K562 (cell line): ENCODE measurements at regions not wholly inside any gene's neighbourhood (a gene's known extent, or its start where the extent isn't known, plus 50 kb on each side); places are given as distances from the start of the nearest gene placed in this dataset.
A peak's percentile ranks its signal among the peaks of the same experiment; 100 is the strongest.

ENCODE experiments used
- ATAC-seq: fragments of 200-7000 bp; cut with Tn5 transposase; 3 replicates; pipeline ENCODE4 v1.9.1; 2020; ENCODE audit warnings: moderate library complexity
- BruUV-seq: library from RNA; stranded (reverse); fragments of 400-500 nt; replicated peaks from 2 replicates; lab custom pipeline; 2021; lab: Mats Ljungman, UMichigan
- CTCF ChIA-PET: fragments of 300-600 bp; formaldehyde crosslinking; extraction: SDS; loops from one replicate; lab custom pipeline; 2021; ENCODE audit warnings: low intra/inter-chr PET ratio; lab: Yijun Ruan, JAX
- POLR2A ChIA-PET: fragments of 300-600, 350-650 bp; sonication (Branson Sonifier 250); formaldehyde crosslinking; extraction: SDS; loops from one replicate; lab custom pipeline; 2021; ENCODE audit warnings: antibody characterized with exemption, inconsistent platforms; lab: Yijun Ruan, JAX
- DNase-seq, 4 experiments: peaks; one replicate each; pipeline versions ENCODE4 v3.0.0 to v3.0.0-alpha.2; 2011 to 2018; ENCODE audit warnings: low spot score in 3 of 4, mixed read lengths in 3 of 4; ENCODE audit errors: extremely low read depth in 1 of 4
- FAIRE-seq: peaks from 2 replicates; lab custom pipeline; 2011; peaks lifted over from hg19 to GRCh38; lab: Jason Lieb, UNC
- H2AFZ ChIP-seq: 2 replicates; pipeline ENCODE4 v1.6.0; 2011; ENCODE audit warnings: low read depth, low read length, control low read depth, inconsistent platforms
- H3K27ac ChIP-seq: fragments of 200-600 bp; 3 replicates; pipeline ENCODE4 v1.8.0; 2011; ENCODE audit warnings: low read depth, mild to moderate bottlenecking, control low read depth, inconsistent platforms, low read length, moderate library complexity, mixed read lengths; ENCODE audit errors: extremely low read depth
- H3K27me3 ChIP-seq, 2 experiments: fragments of 300-600 bp in 1 of 2; 2 replicates in 1 of 2; 3 replicates in 1 of 2; pipeline versions ENCODE4 v1.6.0 to v1.8.0; 2011; ENCODE audit warnings: inconsistent platforms in 2 of 2, low read length in 2 of 2, mild to moderate bottlenecking in 1 of 2, mixed read lengths in 1 of 2, moderate library complexity in 1 of 2; ENCODE audit not compliant: control insufficient read depth in 2 of 2, insufficient read depth in 2 of 2
- H3K36me3 ChIP-seq: fragments of 300-600 bp; 3 replicates; pipeline ENCODE4 v1.8.0; 2011; ENCODE audit warnings: mild to moderate bottlenecking, low read length, inconsistent platforms; ENCODE audit not compliant: control insufficient read depth, insufficient read depth
- H3K4me1 ChIP-seq, 2 experiments: fragments of 200-600 bp in 1 of 2; replicated peaks in 1 of 2; 2 replicates in 1 of 2; 3 replicates in 1 of 2; pipeline versions ENCODE4 v1.5.1 to v1.8.0; 2011; ENCODE audit warnings: inconsistent platforms in 2 of 2, low read length in 2 of 2, mild to moderate bottlenecking in 1 of 2, mixed read lengths in 1 of 2, moderate library complexity in 1 of 2; ENCODE audit not compliant: control insufficient read depth in 2 of 2, insufficient read depth in 2 of 2
- H3K4me2 ChIP-seq: 2 replicates; pipeline ENCODE4 v1.6.1; 2011; ENCODE audit warnings: low read length, control low read depth, inconsistent platforms, mixed read lengths; ENCODE audit not compliant: insufficient read depth
- H3K4me3 ChIP-seq: fragments of 200-600 bp; sonication (generic), shearing (Covaris generic); 2 replicates; pipeline ENCODE4 v1.5.1; 2016; ENCODE audit warnings: control low read depth, inconsistent platforms
- H3K79me2 ChIP-seq: fragments of 200-600 bp; 3 replicates; pipeline ENCODE4 v1.8.0; 2011; ENCODE audit warnings: low read length, inconsistent platforms; ENCODE audit not compliant: control insufficient read depth, insufficient read depth
- H3K9ac ChIP-seq, 2 experiments: 2 replicates each; pipeline versions ENCODE4 v1.6.0 to v1.6.1; 2011; ENCODE audit warnings: low read depth in 2 of 2, low read length in 2 of 2, control low read depth in 1 of 2, inconsistent platforms in 1 of 2, mild to moderate bottlenecking in 1 of 2, mixed read lengths in 1 of 2; ENCODE audit not compliant: insufficient read depth in 1 of 2
- H3K9me1 ChIP-seq: one replicate; pipeline ENCODE4 v1.6.0; 2011; ENCODE audit warnings: inconsistent platforms, mild to moderate bottlenecking, low read length, moderate library complexity; ENCODE audit not compliant: control insufficient read depth, insufficient read depth
- H3K9me3 ChIP-seq: replicated peaks from 2 replicates; pipeline ENCODE4 v1.5.1; 2011; ENCODE audit warnings: low read depth, low read length, inconsistent platforms; ENCODE audit not compliant: control insufficient read depth, insufficient read depth
- H4K20me1 ChIP-seq: replicated peaks from 2 replicates; pipeline ENCODE4 v1.6.1; 2011; ENCODE audit warnings: low read length, inconsistent platforms, mixed read lengths; ENCODE audit not compliant: control insufficient read depth, insufficient read depth
- FOSL1 ChIP-seq: fragments of 200-800 bp; sonication (Bioruptor generic); conservative IDR thresholded peaks from 2 replicates; pipeline ENCODE4 v1.6.1; 2016; ENCODE audit warnings: missing genetic modification characterization, missing compliant biosample characterization
- HMG20A ChIP-seq: fragments of 450-650 bp; formaldehyde crosslinking; conservative IDR thresholded peaks from 2 replicates; pipeline ENCODE4 v1.4.0; 2020; ENCODE audit warnings: mild to moderate bottlenecking, mixed read lengths
- NR4A1 ChIP-seq, 2 experiments: fragments of 250-450 bp in 1 of 2; fragments of 450-650 bp in 1 of 2; sonication (Bioruptor Pico) in 1 of 2; IDR thresholded peaks; 2 replicates each; pipeline versions ENCODE4 v1.4.0 to v1.6.1; 2016 to 2020; ENCODE audit warnings: mild to moderate bottlenecking in 2 of 2, missing compliant biosample characterization in 1 of 2, missing genetic modification characterization in 1 of 2, moderate library complexity in 1 of 2
- RFX1 ChIP-seq: fragments of 450-650 bp; IDR thresholded peaks from 2 replicates; pipeline ENCODE4 v1.6.1; 2016; ENCODE audit warnings: mild to moderate bottlenecking, moderate library complexity
- ZBTB1 ChIP-seq: sonication (generic); formaldehyde crosslinking; IDR thresholded peaks from 2 replicates; pipeline ENCODE4 v1.8.1; 2023; ENCODE audit warnings: missing genetic modification reagents, low read depth, mild to moderate bottlenecking, borderline replicate concordance
- WGBS: fragments of 100-300 bp; shearing (Covaris generic); methylation state at CpG from one replicate; pipeline ENCODE4 v1.1.6; 2016; ENCODE audit warnings: low coverage, mixed read lengths; ENCODE audit not compliant: insufficient coverage; ENCODE audit errors: missing lambda C conversion rate; 5-methylcytosine and 5-hydroxymethylcytosine counted together
- in situ Hi-C: fragments of 300-500 bp; cut with MboI; formaldehyde crosslinking; loops from 4 replicates; pipeline ENCODE4 v1.15.0; 2018; ENCODE audit warnings: inconsistent platforms, mixed read lengths
- intact Hi-C: fragments of 100-400 bp; cut with micrococcal nuclease; formaldehyde crosslinking; loops from 2 replicates; pipeline ENCODE4 v1.14.2; 2022
- TF ChIP-seq, protein P1 (sequence below), 3 experiments: fragments of 200-800 bp in 1 of 3; sonication (Bioruptor generic) in 1 of 3; sonication (generic) in 1 of 3; formaldehyde crosslinking in 1 of 3; IDR thresholded peaks; 2 replicates each; pipeline versions ENCODE4 v1.6.1 to v1.8.0; 2016 to 2022; ENCODE audit warnings: mild to moderate bottlenecking in 2 of 3, missing compliant biosample characterization in 2 of 3, missing genetic modification characterization in 2 of 3, missing genetic modification reagents in 1 of 3

DNA sequence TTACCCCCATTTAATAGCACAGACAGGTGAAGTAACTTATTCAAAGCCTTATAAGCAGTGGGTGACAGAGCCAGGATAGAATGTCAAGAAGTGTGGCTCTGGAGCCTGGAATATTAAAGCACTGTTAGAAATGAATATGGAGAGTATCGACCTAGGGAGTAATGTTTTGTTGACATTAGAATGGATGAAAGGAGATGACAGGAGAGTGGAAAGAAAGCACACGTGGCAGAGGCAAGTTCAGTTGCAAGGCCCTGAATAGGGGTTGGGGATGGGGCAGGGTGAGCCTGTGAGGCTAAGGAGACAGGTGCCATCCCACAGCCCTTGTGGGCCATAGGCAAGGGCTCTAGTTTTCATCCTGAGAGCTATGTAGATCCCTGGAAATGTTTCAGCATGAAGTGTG, 125.5 kb upstream of the PLXNA2 start (continued):
- TF ChIP-seq RFX1 (no peak), NR4A1 (CRISPR knock-in tag; IDR thresholded peaks at IDR 0.05) (no peak), NR4A1 (tag; IDR thresholded peaks at IDR 0.05) (no peak)
- TF ChIP-seq, protein P1, sequence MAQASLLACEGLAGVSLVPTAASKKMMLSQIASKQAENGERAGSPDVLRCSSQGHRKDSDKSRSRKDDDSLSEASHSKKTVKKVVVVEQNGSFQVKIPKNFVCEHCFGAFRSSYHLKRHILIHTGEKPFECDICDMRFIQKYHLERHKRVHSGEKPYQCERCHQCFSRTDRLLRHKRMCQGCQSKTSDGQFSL (CRISPR knock-in tag; IDR thresholded peaks at IDR 0.05): no peak
- TF ChIP-seq, protein P1 (tag; IDR thresholded peaks at IDR 0.05): no peak

DNA sequence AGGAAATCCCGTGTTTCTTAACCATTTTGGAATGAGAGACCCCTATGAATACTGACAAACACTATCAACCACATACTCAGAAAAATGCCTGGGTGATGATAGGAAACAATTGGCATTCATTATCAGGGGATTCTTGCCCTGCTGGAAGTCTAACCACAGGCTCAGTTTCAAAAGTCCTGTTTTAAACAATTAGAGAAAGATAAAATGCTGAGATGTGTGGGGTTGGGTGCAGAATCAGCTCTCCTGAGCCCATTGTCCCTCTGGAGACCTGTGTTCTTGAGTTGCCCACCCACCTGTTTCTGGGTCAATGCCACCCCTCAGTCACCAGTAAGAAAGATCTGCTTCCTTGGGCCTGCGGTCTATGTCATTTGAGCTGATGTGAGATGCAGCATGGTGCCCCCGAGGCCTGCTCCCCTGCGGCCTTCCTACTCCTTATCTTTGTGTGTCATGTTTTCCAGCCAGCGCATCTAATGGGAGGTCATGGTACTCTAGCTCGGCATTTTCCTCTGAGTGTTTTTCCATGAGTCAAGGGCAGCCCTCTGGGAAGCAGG, 130.3 kb upstream of the PLXNA2 start:
- CTCF ChIA-PET: no interaction called here
- H3K9me3 ChIP-seq: no peaks in the 10 kb centered on the region
- DNase-seq (peak in 1 of 4 experiments; percentile 5), FAIRE-seq (no peak), ATAC-seq (no peak)
- H3K4me3 ChIP-seq: no peak overlapping the region
- BruUV-seq: no TSS peak
- H3K9me1 ChIP-seq: no peaks in the 10 kb centered on the region
- H3K79me2 ChIP-seq: no peaks in the 10 kb centered on the region
- 0% methylated on average over 6 of the region's 6 CpGs for WGBS
- H3K4me2 ChIP-seq: no peak overlapping the region
- H3K9ac ChIP-seq: no peak overlapping the region
- no peaks in the 10 kb centered on the region; a peak in 1 of 5 replicates for H3K4me1 ChIP-seq
- POLR2A ChIA-PET: interaction anchor here (0.6 to 0.9 kb wide), 3 partner anchors 11 to 109 kb away, joined by 3 read pairs; no protein-coding TSS in a partner anchor
- peaks cover 0 to 13% of the 10 kb centered on the region in 2 experiments; a peak in 2 of 5 replicates for H3K27me3 ChIP-seq
- H2AFZ ChIP-seq: no peak overlapping the region
- no peak for TF ChIP-seq ZBTB1 (CRISPR knock-in tag)
- TF ChIP-seq FOSL1 (tag): peak; percentile 23; the same call in 1 of the 2 replicates
- TF ChIP-seq HMG20A (CRISPR knock-in tag): no peak
- intact Hi-C loops: no loop called here
- in situ Hi-C loops: no loop called here
- no peaks in the 10 kb centered on the region for H3K36me3 ChIP-seq
- no peak overlapping the region for H3K27ac ChIP-seq
- no peaks in the 10 kb centered on the region for H4K20me1 ChIP-seq
